ENCODE measurements at regions not wholly inside any gene's neighbourhood (a gene's known extent, or its start where the extent isn't known, plus 50 kb on each side); places are given as distances from the start of the nearest gene placed in this dataset.

DNA sequence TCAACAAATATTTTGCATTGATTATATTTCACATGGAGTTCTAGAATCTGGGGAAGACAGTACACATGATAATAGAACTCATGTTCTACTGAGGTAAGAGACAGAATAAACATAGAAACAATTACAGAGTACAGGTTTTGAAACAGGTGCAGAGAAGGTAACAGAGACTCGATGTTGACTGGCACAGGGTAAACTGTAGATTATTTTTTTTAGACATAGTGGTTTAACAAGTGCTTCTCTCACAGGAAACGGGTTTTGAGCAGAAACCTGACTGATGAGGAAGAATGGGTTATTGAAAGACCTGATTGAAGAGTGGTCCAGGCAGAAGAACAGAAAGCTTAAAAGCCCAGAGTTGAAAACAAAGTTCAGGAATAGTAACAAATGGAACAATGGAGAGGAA is 1002.5 kb upstream of the FAM98A start:
- H3K9me3 Mint-ChIP-seq, result peaks cover 2% of the 10 kb centered on the region
- ChIA-PET CTCF (no interaction called here), POLR2A (no interaction called here)
- TF ChIP-seq, protein P1, sequence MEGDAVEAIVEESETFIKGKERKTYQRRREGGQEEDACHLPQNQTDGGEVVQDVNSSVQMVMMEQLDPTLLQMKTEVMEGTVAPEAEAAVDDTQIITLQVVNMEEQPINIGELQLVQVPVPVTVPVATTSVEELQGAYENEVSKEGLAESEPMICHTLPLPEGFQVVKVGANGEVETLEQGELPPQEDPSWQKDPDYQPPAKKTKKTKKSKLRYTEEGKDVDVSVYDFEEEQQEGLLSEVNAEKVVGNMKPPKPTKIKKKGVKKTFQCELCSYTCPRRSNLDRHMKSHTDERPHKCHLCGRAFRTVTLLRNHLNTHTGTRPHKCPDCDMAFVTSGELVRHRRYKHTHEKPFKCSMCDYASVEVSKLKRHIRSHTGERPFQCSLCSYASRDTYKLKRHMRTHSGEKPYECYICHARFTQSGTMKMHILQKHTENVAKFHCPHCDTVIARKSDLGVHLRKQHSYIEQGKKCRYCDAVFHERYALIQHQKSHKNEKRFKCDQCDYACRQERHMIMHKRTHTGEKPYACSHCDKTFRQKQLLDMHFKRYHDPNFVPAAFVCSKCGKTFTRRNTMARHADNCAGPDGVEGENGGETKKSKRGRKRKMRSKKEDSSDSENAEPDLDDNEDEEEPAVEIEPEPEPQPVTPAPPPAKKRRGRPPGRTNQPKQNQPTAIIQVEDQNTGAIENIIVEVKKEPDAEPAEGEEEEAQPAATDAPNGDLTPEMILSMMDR (IDR thresholded peaks at IDR 0.05), result no peak
- ATAC-seq (ENCODE audit: low read depth), result no peak
- intact Hi-C loops (cut with micrococcal nuclease), result no loop called here
- no peak for DNase-seq
- H3K27ac Mint-ChIP-seq, result no peak overlapping the region
- no peaks in the 10 kb centered on the region for H3K27me3 Mint-ChIP-seq
- H3K4me1 Mint-ChIP-seq, result no peaks in the 10 kb centered on the region
- no peaks in the 10 kb centered on the region for H3K36me3 Mint-ChIP-seq (ENCODE audit: low read depth)
- H3K4me3 Mint-ChIP-seq, result no peak overlapping the region

DNA sequence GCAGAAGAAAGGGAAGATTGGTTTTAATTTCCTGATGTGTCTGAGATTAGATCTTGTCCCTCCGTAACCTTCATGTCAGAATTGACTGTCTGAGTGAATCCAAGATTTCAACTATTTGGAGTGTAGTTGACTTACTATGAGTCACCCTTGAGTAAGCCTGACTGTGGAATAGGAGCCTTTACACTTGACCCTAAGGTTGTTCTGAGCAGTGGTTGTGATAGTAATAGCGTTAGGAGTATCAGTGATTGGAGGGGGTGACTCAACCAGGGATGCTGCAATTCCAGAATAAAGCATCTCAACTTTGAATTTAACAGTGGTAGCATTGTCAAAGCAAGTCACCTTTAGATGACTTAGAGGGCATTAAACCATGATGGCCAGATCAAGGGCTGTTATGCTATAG is 979.5 kb upstream of the FAM98A start:
- no peak for ATAC-seq (ENCODE audit: low read depth)
- POLR2A ChIA-PET, result no interaction called here
- H3K27ac Mint-ChIP-seq, result no peak overlapping the region

DNA sequence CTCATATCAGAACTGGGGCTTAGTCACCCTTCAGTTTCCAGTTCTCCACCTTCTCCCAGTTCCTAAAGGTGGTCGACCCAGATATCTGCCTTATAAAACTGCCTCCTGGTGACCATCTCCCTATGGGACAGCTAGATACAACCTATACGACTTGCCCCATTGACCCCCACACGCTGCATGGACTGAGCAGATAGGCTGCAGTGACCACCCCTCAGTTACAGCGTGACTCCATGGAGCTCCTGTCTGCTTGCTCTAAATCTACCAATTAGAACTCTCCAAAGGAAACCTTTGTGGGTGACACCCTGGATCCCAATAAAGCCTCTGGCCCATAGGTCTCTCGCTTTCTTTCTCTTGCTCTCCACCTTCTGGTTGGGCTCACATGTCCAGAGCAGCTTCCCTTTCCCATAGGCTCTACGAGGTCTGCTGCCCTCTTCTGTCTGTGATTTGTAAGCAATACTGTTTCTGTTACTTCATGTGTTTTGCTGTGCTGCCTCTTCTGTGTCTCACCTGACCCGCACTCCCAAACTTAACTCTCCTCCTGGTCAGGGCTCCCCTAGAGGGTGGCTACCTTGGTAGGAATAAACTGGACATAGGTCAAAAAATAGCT is 971.3 kb upstream of the FAM98A start:
- TF ChIP-seq, protein P1 (IDR thresholded peaks at IDR 0.05), result no peak
- intact Hi-C loops (cut with micrococcal nuclease), result no loop called here
- Mint-ChIP-seq H3K27me3 (no peaks in the 10 kb centered on the region), H3K4me1 (no peaks in the 10 kb centered on the region), H3K27ac (no peak overlapping the region), H3K4me3 (no peak overlapping the region), H3K9me3 (peaks cover 2% of the 10 kb centered on the region), H3K36me3 (ENCODE audit: low read depth) (no peaks in the 10 kb centered on the region)
- ATAC-seq (ENCODE audit: low read depth) (no peak), DNase-seq (no peak)
- CTCF ChIA-PET, result no interaction called here
- POLR2A ChIA-PET, result no interaction called here

More for the DNA sequence above, 979.5 kb upstream of the FAM98A start:
- H3K4me3 Mint-ChIP-seq, result no peak overlapping the region
- H3K4me1 Mint-ChIP-seq, result no peaks in the 10 kb centered on the region
- H3K9me3 Mint-ChIP-seq, result peaks cover 10% of the 10 kb centered on the region
- no peaks in the 10 kb centered on the region for H3K36me3 Mint-ChIP-seq (ENCODE audit: low read depth)
- no peaks in the 10 kb centered on the region for H3K27me3 Mint-ChIP-seq
- intact Hi-C loops (cut with micrococcal nuclease), result no loop called here
- no peak for DNase-seq
- CTCF ChIA-PET, result no interaction called here
- TF ChIP-seq, protein P1 (IDR thresholded peaks at IDR 0.05), result no peak

DNA sequence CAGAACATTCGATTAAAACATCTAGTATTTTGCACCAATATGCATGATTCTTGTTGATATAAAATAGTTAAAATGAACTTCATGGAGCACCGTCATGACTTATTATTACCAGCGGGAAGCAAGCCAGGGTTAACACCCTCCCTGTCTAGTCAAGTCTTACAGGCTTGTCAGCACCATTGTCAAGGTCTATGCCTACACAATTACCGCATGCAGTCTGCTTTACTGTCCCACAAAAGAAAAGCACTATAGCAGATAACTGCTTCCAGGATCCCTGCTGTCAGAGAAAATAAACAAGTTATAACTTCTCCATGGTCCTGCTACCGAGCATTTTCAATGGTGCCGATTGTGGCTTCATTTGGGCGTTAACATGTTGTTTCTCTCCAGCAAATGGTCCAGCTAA is 968.0 kb upstream of the FAM98A start:
- no peak for ATAC-seq (ENCODE audit: low read depth)
- POLR2A ChIA-PET, result no interaction called here

DNA sequence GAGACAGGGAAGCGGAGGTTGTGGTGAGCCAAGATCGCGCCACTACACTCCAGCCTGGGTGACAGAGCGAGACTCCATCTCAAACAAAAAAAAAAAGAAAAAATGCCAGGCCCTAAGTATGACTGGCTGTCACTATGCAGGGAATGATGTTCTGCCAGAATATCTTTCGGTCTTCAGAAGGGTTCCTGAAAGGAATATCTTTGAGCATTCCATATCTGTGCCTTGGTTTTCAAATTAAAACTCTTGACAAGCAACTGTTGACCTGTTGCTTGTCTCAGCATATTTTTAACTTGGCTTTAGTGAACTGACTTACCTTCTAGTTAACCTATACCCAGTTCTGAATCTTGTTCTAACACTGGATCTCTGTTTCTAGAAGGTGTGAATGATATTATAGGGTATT is 953.2 kb upstream of the FAM98A start:
- no peak overlapping the region for H3K27ac Mint-ChIP-seq
- POLR2A ChIA-PET, result no interaction called here

More for the DNA sequence above, 968.0 kb upstream of the FAM98A start:
- H3K27me3 Mint-ChIP-seq, result no peaks in the 10 kb centered on the region
- H3K4me3 Mint-ChIP-seq, result no peak overlapping the region
- H3K36me3 Mint-ChIP-seq (ENCODE audit: low read depth), result no peaks in the 10 kb centered on the region
- no peaks in the 10 kb centered on the region for H3K4me1 Mint-ChIP-seq
- no peak overlapping the region for H3K27ac Mint-ChIP-seq
- CTCF ChIA-PET, result no interaction called here
- TF ChIP-seq, protein P1 (IDR thresholded peaks at IDR 0.05), result no peak
- H3K9me3 Mint-ChIP-seq, result peaks cover 2% of the 10 kb centered on the region
- DNase-seq, result no peak
- intact Hi-C loops (cut with micrococcal nuclease), result no loop called here

More for the DNA sequence above, 953.2 kb upstream of the FAM98A start:
- Mint-ChIP-seq H3K4me3 (no peak overlapping the region), H3K4me1 (no peaks in the 10 kb centered on the region), H3K36me3 (ENCODE audit: low read depth) (no peaks in the 10 kb centered on the region), H3K27me3 (no peaks in the 10 kb centered on the region), H3K9me3 (no peaks in the 10 kb centered on the region)
- CTCF ChIA-PET, result no interaction called here
- TF ChIP-seq, protein P1 (IDR thresholded peaks at IDR 0.05), result no peak
- DNase-seq (no peak), ATAC-seq (ENCODE audit: low read depth) (no peak)
- intact Hi-C loops (cut with micrococcal nuclease), result no loop called here

Measured in activated B cell treated with CpG ODN at 0.5 μM for 24 hours (primary cell).